ENCODE measurements at regions not wholly inside any gene's neighbourhood (a gene's known extent, or its start where the extent isn't known, plus 50 kb on each side); places are given as distances from the start of the nearest gene placed in this dataset.

DNA sequence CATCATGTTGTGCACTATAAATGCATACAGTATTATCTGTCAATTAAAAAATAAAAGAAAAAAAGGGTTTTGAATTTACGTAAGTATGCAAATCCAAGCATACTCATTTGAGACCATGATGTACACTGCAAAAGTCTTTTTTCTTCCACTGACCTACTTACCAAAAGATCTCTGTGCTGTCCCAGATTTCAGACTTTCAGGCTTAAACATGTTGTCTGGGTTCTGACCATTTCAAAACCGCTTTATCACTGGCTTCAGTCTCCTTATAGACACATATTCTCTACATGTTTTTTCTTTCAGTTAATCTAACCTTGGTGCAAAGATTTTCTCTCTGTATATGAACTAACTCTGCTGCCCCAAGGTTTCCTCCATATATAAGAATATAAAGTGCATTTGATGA is 58.6 kb upstream of the CXCL8 start:
- no peak for TF ChIP-seq CTCF (IDR thresholded peaks at IDR 0.05; ENCODE audit: insufficient read depth, low read depth, low read length)
- no peak overlapping the region for H3K4me3 ChIP-seq (ENCODE audit: low read depth, low read length)
- no peak for DNase-seq (ENCODE audit: low read depth)

DNA sequence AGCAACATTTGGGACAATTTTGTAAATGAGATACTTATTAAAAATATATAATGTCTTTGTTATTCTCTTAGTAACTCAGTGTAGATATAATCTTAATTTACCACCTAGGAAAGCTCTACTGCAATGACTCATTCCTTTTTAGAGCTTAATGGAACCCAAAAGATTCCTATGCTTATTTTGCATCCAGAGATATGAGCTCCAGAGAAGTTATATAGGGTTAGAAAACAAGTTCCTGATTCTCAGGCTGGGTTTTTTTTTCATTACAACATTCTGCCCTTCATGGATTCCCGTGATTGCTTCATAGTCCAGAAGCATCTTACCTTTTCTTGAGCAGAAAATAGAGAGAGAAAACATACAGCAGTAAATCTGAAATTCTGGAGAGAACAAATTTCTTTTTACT is 57.9 kb upstream of the CXCL8 start:
- H3K4me3 ChIP-seq (ENCODE audit: low read depth, low read length) = no peak overlapping the region
- no peak for DNase-seq (ENCODE audit: low read depth)
- no peak for TF ChIP-seq CTCF (IDR thresholded peaks at IDR 0.05; ENCODE audit: insufficient read depth, low read depth, low read length)

GRCh38 chr4:73683033-73683432 is 57.3 kb upstream of the CXCL8 start:
- H3K4me3 ChIP-seq (ENCODE audit: low read depth, low read length) = no peak overlapping the region
- DNase-seq (ENCODE audit: low read depth) = no peak
- no peak for TF ChIP-seq CTCF (IDR thresholded peaks at IDR 0.05; ENCODE audit: insufficient read depth, low read depth, low read length)

DNA sequence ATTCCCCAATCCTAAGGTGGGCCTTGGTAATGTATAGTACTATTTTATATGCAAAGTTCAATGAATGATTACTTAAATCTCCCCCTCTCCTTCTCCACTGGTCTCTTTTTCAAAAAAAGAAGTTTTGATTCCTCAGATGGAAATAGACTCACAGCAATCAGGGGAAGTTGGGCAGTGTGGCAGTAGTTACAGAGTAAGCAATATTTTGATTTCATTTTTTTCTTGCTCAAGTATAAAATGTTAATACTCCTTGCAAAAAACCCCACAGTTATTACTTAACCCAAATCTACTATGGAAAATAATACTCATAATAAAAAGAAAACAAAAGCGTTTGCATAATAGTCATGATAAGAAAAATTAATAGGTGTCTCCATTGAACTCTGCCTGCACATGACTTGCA is 56.9 kb upstream of the CXCL8 start:
- TF ChIP-seq CTCF (IDR thresholded peaks at IDR 0.05; ENCODE audit: insufficient read depth, low read depth, low read length) = no peak
- no peak for DNase-seq (ENCODE audit: low read depth)
- H3K4me3 ChIP-seq (ENCODE audit: low read depth, low read length) = no peak overlapping the region

GRCh38 chr4:73684097-73684496 is 56.3 kb upstream of the CXCL8 start:
- DNase-seq (ENCODE audit: low read depth) = no peak
- TF ChIP-seq CTCF (IDR thresholded peaks at IDR 0.05; ENCODE audit: insufficient read depth, low read depth, low read length) = no peak
- no peak overlapping the region for H3K4me3 ChIP-seq (ENCODE audit: low read depth, low read length)

DNA sequence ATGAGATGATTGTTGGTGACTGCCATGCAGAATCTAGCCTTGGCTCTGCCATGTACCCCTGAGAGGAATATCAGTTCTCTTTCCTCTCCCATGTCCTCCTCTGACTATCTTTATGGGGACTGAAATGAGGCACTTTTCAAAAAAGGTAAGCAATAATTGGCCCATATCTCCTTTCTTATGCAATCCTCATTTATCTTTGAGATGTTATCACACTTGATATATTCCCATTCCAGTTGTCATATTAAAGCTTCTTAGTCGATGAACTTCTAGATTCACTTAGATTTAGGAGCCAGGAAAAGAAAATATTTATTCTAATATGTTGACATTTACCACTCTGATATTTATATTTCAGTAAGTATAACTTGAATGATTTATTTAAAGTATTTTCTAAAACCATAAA is 55.3 kb upstream of the CXCL8 start:
- H3K4me3 ChIP-seq (ENCODE audit: low read depth, low read length) = no peak overlapping the region
- no peak for TF ChIP-seq CTCF (IDR thresholded peaks at IDR 0.05; ENCODE audit: insufficient read depth, low read depth, low read length)
- DNase-seq (ENCODE audit: low read depth) = no peak

GRCh38 chr4:73687421-73687820 is 52.9 kb upstream of the CXCL8 start:
- no peak overlapping the region for H3K4me3 ChIP-seq (ENCODE audit: low read depth, low read length)
- DNase-seq (ENCODE audit: low read depth) = no peak
- no peak for TF ChIP-seq CTCF (IDR thresholded peaks at IDR 0.05; ENCODE audit: insufficient read depth, low read depth, low read length)
